ENCODE measurements at regions not wholly inside any gene's neighbourhood (a gene's known extent, or its start where the extent isn't known, plus 50 kb on each side); places are given as distances from the start of the nearest gene placed in this dataset.
"Not testable (repeated sequence)": the region's sequence is repeated elsewhere in the genome, so short reads cannot be mapped to it uniquely, and the experiment has no call there.

DNA sequence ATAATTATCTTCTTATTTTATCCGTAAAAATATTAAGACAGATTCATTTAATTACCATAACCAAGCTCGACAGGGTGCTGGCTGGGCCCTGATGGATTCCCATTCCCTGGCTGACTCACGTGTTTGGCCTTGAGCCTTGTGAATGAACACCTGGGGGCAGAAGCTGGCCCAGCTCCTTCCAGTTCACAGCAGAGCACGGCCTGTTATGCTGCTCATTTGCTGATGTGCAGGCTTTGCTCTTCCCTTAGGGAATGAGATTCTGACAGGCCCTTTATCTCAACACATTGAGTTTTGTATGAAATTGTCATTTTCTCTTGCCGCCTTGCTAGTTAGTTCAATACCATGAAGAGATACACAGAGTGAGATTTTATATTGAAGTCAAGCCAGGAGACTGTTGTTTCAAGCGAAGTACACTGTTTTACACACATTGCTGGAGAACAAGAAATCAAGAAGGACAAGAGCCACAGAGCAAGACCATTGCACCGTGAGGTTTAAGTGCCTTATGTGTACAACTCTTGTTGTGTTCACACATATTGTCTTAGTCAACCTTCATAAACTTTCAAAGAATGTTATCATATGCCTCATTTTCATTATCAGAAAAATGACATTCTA, 1583.3 kb downstream of the STIM2 start:
- peak; percentile 77 for DNase-seq

- no peak for DNase-seq
Measured at GRCh38 chr4:28444886-28445496, 1584.3 kb downstream of the STIM2 start.

GRCh38 chr4:28449085-28449484, 1588.4 kb downstream of the STIM2 start:
- DNase-seq, result no peak

GRCh38 chr4:28451346-28451745, 1590.7 kb downstream of the STIM2 start:
- no peak for DNase-seq

- DNase-seq, result peak; percentile 42
Measured at GRCh38 chr4:28462766-28463700, 1602.4 kb downstream of the STIM2 start.

DNA sequence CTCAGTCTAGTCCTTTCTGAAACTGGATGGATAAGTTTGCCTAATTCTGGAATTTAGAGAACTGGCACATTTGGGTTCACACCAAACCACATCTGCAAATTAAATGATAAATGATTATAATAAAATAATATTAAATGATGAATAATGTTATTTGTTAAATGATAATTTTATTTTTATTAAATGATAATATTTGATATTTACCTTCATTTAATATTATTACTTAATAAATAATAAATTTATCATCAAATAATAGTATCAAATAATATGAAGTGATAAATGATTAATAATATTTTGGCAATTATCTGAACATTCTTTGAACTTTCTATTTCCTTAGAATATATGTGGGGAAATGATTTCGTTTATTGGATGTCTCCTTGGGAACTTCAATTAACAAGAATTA, 1604.2 kb downstream of the STIM2 start:
- no peak for DNase-seq

DNA sequence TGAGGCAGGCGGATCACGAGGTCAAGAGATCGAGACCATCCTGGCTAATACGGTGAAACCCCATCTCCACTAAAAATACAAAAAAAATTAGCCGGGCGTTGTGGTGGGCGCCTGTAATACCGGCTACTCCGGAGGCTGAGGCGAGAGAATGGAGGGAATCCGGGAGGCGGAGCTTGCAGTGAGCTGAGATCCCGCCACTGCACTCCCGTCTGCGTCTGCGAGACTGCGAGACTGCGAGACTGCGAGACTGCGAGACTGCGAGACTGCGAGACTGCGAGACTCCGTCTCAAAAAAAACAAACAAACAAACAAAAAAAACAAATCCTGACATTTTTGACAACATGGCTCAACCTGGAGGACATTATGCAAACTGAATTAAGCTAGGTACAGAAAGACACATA, 1606.2 kb downstream of the STIM2 start:
- DNase-seq, result not testable (repeated sequence)

DNA sequence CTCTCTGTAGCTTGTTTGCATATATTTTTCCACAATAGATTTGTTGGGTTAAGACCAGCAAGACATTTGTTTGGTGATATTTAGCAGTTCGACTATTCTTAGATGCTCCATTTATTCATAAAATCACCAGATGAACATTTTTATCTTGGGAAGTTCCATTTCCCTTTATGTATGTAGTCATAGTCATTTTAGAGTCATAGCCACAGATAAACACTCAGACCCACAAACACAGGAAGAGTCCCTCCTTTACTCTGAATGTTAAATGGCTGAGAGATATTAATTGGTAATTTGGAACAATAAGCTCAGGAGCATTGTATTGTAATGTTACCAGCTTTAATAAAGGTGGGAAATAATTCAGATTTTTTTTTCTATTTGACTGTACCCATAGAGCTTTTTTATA, 1608.7 kb downstream of the STIM2 start:
- DNase-seq, result no peak

DNA sequence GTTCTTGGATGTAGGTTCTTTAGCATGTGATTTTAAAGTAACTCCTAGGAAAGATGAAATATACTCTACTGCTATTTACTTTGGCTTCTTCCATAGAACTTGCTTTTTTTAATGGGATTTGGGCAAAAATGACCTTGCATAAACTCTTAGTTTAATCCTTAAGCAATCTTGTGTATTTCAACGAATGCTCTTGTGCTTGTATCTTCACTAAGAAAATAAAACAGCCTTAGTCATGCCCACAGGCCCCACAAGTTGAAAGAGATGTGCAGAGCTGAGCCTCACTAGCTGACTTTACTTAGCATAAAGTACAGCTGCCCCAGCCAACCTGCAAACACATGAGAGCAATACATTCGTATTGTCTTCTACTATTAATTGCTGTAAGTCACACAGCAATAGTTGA, 1609.2 kb downstream of the STIM2 start:
- no peak for DNase-seq

- DNase-seq, result no peak
Measured at GRCh38 chr4:28475381-28475780, 1614.7 kb downstream of the STIM2 start.

GRCh38 chr4:28479666-28480065, 1619.0 kb downstream of the STIM2 start:
- DNase-seq, result no peak

DNA sequence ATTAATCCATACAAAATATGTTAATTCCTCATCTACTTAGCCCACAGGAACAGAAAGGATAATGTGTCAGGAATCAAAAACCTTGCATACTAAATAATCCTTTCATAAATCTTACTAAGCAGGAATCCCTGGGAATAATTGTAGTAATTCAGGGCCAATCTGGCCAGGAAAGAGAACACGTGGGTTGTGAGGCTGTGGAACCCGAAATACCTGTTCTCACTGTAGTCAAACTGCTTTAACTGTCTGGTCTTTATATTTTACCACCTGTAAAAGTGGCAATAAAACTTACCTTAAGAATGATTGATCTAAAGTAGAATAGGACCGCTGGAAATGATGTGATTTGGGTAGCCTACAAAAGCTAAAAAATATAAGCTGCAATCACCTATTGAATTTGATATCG, 1620.9 kb downstream of the STIM2 start:
- DNase-seq, result no peak

DNA sequence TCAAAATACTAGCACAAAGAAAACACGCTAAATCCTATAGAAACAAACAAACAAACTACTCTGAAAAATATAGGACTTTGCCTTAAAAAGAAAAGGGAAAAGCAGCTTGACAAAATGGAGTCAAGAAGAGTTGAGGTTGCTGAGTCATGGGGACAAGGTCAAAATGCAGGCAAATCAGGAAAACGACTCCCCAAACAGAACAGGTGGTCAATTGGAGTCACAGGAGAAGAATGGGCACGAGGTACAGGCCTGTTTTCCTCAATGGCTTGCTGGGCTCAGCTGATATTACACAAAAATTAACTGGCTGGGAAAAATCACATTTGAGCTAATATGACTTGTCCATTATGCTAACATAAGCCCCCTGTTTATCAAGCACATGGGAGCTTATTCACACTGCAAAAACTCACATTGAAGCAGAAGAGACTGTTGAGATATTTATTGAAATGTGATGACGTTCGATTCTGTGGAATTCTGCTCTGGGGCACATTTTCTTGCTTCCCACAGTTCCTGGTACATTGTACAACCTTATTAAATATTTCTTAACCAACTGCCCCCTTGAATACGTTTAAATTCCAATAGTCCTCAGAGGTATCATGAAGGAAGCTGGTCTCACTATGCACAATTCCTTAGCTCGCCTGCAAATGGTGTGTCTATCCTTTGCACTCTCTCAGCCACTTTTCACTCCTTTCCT, 1622.1 kb downstream of the STIM2 start:
- DNase-seq, result no peak

DNA sequence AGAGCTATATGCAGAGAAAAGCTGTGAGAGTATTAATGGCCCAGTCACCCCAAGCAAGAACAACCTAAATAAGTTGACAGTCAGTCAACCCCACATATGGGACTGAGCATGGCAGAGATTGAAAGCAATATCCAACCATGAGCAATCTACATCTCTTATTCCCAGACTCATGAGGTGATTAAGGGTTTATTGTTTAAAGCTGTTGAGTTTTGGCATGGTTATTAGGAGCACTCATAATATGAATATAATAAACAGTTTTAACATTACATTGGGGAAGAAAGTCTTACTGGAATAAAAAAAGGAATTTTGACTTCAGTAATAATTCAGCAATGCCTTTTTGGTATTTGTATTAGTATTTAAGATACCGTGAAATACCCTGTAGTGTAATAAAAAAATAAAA, 1627.4 kb downstream of the STIM2 start:
- no peak for DNase-seq

GRCh38 chr4:28490669-28491068, 1630.0 kb downstream of the STIM2 start:
- DNase-seq, result no peak

DNA sequence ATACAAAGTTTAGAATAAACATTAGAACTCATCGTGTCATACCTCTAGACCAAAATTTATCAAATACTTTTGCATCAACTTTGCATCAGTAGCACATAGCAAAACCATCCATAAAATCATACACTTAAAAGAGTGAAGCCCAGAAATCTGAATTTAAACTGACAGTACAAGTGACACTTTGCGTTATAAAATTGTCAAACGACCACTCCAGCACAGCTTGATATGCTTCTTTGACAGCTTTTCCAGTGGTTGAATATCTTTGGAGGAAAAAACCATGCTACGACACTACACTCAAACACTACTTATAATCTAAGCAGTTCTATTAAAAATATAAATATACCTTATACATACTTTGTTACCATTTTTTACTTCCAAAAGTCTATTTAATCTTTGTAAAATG, 1644.4 kb downstream of the STIM2 start:
- no peak for DNase-seq

- DNase-seq, result no peak
Measured at GRCh38 chr4:28508636-28509035, 1648.0 kb downstream of the STIM2 start.

GRCh38 chr4:28514766-28515165, 1654.1 kb downstream of the STIM2 start:
- DNase-seq, result not testable (repeated sequence)

- DNase-seq, result no peak
Measured at GRCh38 chr4:28518561-28519165, 1658.0 kb downstream of the STIM2 start.

DNA sequence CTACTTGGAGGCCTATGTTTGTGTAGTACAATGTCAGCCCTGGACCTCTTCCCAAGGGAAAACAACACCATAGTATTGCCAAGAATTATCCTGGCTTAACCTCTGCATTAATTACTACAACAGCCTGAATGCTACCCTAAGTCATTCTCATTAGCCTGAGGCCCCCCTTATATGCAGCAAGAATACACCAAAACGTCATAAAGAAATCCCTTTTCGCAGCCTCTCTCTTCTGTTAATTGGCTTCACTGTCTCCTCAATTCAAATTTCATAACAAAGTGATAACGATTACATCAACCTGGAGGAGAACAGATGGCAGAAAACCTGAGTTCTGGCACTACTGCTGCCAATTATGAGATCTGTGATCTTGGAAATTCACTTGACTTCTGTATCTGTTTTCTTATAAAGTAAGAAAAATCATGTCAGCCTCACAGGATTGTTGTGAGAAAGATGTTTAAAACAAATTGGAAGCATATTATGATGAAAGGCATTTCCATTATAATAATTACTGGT, 1663.1 kb downstream of the STIM2 start:
- DNase-seq, result peak; percentile 78

DNA sequence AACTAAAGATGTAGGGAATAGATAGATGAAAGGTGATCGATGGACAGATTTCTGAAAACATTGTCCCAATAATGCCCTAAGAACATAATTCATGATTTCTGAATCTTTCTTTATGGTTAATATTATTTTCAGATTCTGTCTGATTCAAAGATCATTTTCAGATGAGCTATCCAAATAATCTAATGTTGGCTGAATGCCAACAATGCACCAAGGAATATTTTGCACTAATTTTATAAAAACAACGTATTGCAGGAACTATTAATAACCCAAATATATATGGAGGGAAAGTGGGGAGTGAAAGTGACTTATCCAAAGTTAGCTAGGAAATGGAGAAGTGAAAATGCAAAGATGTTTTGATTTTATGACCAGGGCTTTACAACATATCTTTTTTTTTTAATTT, 1675.5 kb downstream of the STIM2 start:
- DNase-seq, result no peak

- DNase-seq, result no peak
Measured at GRCh38 chr4:28545986-28546385, 1685.3 kb downstream of the STIM2 start.

DNA sequence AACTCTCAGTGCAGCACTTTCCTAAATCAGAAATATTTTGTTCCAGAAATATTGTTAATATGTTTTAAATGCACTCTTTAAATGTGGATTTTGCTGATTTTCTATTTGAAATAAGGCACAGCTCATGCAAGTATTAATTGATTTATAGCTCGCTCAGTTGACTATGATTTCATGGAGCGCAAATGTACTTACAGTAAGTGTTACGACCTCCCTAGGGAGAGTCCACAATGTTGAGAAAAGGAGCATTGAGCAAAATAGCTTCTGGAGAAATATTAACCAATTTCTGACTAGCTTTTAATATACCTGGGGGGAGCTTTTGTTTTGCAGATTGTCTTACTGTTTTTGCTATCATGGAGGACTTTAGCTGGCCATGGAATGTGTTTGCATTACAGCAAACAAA, 1687.5 kb downstream of the STIM2 start:
- no peak for DNase-seq

Data from NCI-H69 (cell line).